ENCODE measurements at regions not wholly inside any gene's neighbourhood (a gene's known extent, or its start where the extent isn't known, plus 50 kb on each side); places are given as distances from the start of the nearest gene placed in this dataset.

DNA sequence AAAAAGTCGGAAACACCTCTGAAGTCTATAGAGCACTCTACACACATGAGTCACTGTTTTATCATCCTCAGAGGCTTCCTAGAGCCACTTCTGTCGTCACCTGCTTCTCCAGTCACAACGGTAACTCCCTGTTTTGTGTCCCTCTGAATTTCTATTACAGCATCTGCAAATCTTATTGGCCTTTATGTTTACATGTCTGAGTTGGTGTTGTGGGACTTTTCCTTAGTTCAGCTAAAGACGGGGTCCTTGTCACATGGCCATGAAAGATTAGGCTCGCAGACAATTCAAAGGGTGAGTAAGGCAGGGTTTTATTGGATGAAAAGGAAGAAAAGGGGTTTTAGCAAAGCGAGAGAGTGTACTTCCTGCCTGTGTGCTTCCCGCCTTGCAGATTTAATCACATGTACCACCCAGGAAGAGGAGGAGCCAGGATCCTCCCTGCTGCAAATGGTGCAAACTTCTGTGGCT is 185.6 kb downstream of the LPIN1 start:
- TF ChIP-seq, protein P1, sequence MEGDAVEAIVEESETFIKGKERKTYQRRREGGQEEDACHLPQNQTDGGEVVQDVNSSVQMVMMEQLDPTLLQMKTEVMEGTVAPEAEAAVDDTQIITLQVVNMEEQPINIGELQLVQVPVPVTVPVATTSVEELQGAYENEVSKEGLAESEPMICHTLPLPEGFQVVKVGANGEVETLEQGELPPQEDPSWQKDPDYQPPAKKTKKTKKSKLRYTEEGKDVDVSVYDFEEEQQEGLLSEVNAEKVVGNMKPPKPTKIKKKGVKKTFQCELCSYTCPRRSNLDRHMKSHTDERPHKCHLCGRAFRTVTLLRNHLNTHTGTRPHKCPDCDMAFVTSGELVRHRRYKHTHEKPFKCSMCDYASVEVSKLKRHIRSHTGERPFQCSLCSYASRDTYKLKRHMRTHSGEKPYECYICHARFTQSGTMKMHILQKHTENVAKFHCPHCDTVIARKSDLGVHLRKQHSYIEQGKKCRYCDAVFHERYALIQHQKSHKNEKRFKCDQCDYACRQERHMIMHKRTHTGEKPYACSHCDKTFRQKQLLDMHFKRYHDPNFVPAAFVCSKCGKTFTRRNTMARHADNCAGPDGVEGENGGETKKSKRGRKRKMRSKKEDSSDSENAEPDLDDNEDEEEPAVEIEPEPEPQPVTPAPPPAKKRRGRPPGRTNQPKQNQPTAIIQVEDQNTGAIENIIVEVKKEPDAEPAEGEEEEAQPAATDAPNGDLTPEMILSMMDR (IDR thresholded peaks at IDR 0.05): no peak
- no peak for TF ChIP-seq POLR2A (IDR thresholded peaks at IDR 0.05)
